Erythroblast (primary cell): ENCODE measurements at regions not wholly inside any gene's neighbourhood (a gene's known extent, or its start where the extent isn't known, plus 50 kb on each side); places are given as distances from the start of the nearest gene placed in this dataset.

Experiments
- GATA1 ChIP-seq: IDR thresholded peaks from 2 replicates; pipeline ENCODE4 v1.6.1; 2011; ENCODE audit warnings: low read depth, mild to moderate bottlenecking, control low read depth, low read length, moderate library complexity
- POLR2A ChIP-seq: IDR thresholded peaks from 2 replicates; pipeline ENCODE4 v1.6.1; 2011; ENCODE audit warnings: mild to moderate bottlenecking, low read length

DNA sequence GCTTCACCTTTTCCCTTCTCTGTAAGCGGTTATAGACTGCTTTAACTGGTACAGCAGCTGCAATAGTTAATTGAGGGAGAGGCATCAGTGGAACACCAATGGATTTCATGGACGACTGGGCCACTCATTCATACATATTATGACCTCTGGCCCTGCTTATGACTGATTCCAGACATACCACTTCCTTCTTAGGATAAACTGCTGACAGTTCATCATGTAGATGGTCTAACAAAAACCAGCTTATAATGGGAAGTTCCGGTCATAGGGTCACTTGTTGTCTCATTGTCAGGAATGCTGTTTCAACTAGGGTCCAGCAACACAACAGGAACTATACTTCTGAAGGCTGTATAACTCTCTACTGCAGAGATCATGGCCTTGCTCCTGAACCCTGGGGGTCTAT, 265.2 kb upstream of the RASA1 start:
- TF ChIP-seq POLR2A (no peak), GATA1 (no peak)
